GM12865 (cell line): ENCODE measurements at regions not wholly inside any gene's neighbourhood (a gene's known extent, or its start where the extent isn't known, plus 50 kb on each side); places are given as distances from the start of the nearest gene placed in this dataset.

Experiments
- DNase-seq: peaks from one replicate; pipeline ENCODE4 v3.0.0; 2010; ENCODE audit warnings: low read depth
- H3K4me3 ChIP-seq: 2 replicates; pipeline ENCODE4 v1.5.1; 2011; ENCODE audit warnings: mild to moderate bottlenecking, low read depth, low read length, control low read depth
- TF ChIP-seq, protein P1 (sequence below): IDR thresholded peaks from 2 replicates; pipeline ENCODE4 v1.5.1; 2011; ENCODE audit warnings: low read length, control low read depth, low read depth, inconsistent platforms; ENCODE audit not compliant: insufficient read depth; ENCODE audit errors: missing control alignments

- H3K4me3 ChIP-seq, result no peak overlapping the region
- TF ChIP-seq, protein P1, sequence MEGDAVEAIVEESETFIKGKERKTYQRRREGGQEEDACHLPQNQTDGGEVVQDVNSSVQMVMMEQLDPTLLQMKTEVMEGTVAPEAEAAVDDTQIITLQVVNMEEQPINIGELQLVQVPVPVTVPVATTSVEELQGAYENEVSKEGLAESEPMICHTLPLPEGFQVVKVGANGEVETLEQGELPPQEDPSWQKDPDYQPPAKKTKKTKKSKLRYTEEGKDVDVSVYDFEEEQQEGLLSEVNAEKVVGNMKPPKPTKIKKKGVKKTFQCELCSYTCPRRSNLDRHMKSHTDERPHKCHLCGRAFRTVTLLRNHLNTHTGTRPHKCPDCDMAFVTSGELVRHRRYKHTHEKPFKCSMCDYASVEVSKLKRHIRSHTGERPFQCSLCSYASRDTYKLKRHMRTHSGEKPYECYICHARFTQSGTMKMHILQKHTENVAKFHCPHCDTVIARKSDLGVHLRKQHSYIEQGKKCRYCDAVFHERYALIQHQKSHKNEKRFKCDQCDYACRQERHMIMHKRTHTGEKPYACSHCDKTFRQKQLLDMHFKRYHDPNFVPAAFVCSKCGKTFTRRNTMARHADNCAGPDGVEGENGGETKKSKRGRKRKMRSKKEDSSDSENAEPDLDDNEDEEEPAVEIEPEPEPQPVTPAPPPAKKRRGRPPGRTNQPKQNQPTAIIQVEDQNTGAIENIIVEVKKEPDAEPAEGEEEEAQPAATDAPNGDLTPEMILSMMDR, result no peak
- DNase-seq, result no peak
These were observed 505.9 kb downstream of the SLC16A7 start for GRCh38 chr12:60101715-60102114.

- no peak overlapping the region for H3K4me3 ChIP-seq
- DNase-seq, result no peak
- TF ChIP-seq, protein P1, result no peak
These were observed 510.4 kb downstream of the SLC16A7 start for GRCh38 chr12:60106214-60106613.

- DNase-seq, result no peak
- H3K4me3 ChIP-seq, result no peak overlapping the region
- TF ChIP-seq, protein P1, result no peak
These were observed 512.2 kb downstream of the SLC16A7 start for GRCh38 chr12:60107992-60108391.

GRCh38 chr12:60112063-60112462 lies 516.2 kb downstream of the SLC16A7 start:
- TF ChIP-seq, protein P1, result no peak
- no peak for DNase-seq
- H3K4me3 ChIP-seq, result no peak overlapping the region

- no peak overlapping the region for H3K4me3 ChIP-seq
- peak; percentile 0 for DNase-seq
- TF ChIP-seq, protein P1, result no peak
These were observed 516.9 kb downstream of the SLC16A7 start for GRCh38 chr12:60112763-60113162.

DNA sequence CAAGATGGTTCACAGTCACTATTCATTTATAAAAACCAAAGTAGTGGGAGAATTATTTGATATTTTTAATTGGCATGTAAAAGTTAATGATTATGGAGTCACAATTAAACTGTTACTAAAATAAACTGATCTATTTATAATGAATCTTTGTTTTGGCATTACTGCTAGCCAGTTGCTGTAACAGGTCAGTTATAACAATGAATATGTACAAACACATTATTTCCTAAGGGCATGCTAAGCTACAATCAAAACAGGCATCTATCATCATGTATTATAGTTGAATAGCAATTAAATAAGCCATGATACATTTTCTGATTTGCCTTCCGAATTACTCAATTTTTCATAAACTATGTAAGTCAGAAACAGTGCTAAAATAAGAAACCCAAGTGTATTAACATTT lies 518.3 kb downstream of the SLC16A7 start:
- no peak for DNase-seq
- H3K4me3 ChIP-seq, result no peak overlapping the region
- TF ChIP-seq, protein P1, result no peak

- TF ChIP-seq, protein P1, result no peak
- H3K4me3 ChIP-seq, result no peak overlapping the region
- DNase-seq, result no peak
These were observed 523.5 kb downstream of the SLC16A7 start for GRCh38 chr12:60119327-60119726.
